HEK293 (cell line): ENCODE measurements at regions not wholly inside any gene's neighbourhood (a gene's known extent, or its start where the extent isn't known, plus 50 kb on each side); places are given as distances from the start of the nearest gene placed in this dataset.
"Not testable (repeated sequence)": the region's sequence is repeated elsewhere in the genome, so short reads cannot be mapped to it uniquely, and the experiment has no call there.

Experiments used
- CTCF ChIA-PET: fragments of 350-600 bp; formaldehyde crosslinking; extraction: SDS; loops from one replicate; lab custom pipeline; 2021; ENCODE audit warnings: antibody characterized with exemption; lab: Yijun Ruan, JAX
- POLR2A ChIA-PET: fragments of 300-600 bp; formaldehyde crosslinking; extraction: SDS; loops from one replicate; lab custom pipeline; 2020; ENCODE audit warnings: antibody characterized with exemption, inconsistent platforms; lab: Yijun Ruan, JAX
- H3K27ac ChIP-seq: fragments of 200-500 bp; sonication (Bioruptor generic); 2 replicates; pipeline ENCODE4 v1.5.1; 2014; ENCODE audit warnings: low read depth, low read length, control low read depth, inconsistent platforms; ENCODE audit errors: extremely low read depth
- H3K36me3 ChIP-seq, 2 experiments: fragments of 200-500 bp in 1 of 2; sonication (Bioruptor generic) in 1 of 2; 1 replicate in 1 of 2; 2 replicates in 1 of 2; pipeline ENCODE4 v1.5.1; 2014 to 2017; ENCODE audit warnings: inconsistent platforms in 2 of 2, low read length in 2 of 2; ENCODE audit not compliant: control insufficient read depth in 2 of 2, insufficient read depth in 1 of 2
- H3K4me1 ChIP-seq: fragments of 200-500 bp; sonication (Bioruptor generic); 2 replicates; pipeline ENCODE4 v1.5.1; 2014; ENCODE audit warnings: mild to moderate bottlenecking, low read length, inconsistent platforms; ENCODE audit not compliant: control insufficient read depth, insufficient read depth
- H3K4me3 ChIP-seq: 2 replicates; pipeline ENCODE4 v1.5.1; 2011; ENCODE audit warnings: low read depth, mild to moderate bottlenecking, control low read depth, low read length, moderate library complexity
- H3K9me3 ChIP-seq: fragments of 200-500 bp; sonication (Bioruptor generic); 2 replicates; pipeline ENCODE4 v1.5.1; 2014; ENCODE audit warnings: low read depth, low read length, inconsistent platforms; ENCODE audit not compliant: control insufficient read depth, insufficient read depth
- GFI1B ChIP-seq: fragments of 450-650 bp; formaldehyde crosslinking; IDR thresholded peaks from 2 replicates; pipeline ENCODE4 v1.5.1; 2016; ENCODE audit warnings: missing biosample characterization, missing genetic modification characterization
- KLF9 ChIP-seq: fragments of 450-650 bp; formaldehyde crosslinking; IDR thresholded peaks from 2 replicates; pipeline ENCODE4 v1.5.1; 2016; ENCODE audit warnings: missing biosample characterization, missing genetic modification characterization, low read depth
- OVOL3 ChIP-seq: fragments of 450-650 bp; formaldehyde crosslinking; IDR thresholded peaks from 2 replicates; pipeline ENCODE4 v1.5.1; 2016; ENCODE audit warnings: missing biosample characterization, missing genetic modification characterization
- RBAK ChIP-seq: fragments of 450-650 bp; formaldehyde crosslinking; IDR thresholded peaks from 2 replicates; pipeline ENCODE4 v1.5.1; 2016; ENCODE audit warnings: missing biosample characterization, missing genetic modification characterization
- SCRT2 ChIP-seq: fragments of 450-650 bp; formaldehyde crosslinking; IDR thresholded peaks from 2 replicates; pipeline ENCODE4 v1.5.1; 2016; ENCODE audit warnings: missing biosample characterization, missing genetic modification characterization
- SETDB1 ChIP-seq: IDR thresholded peaks from one replicate; pipeline ENCODE4 v1.6.1; 2017; ENCODE audit warnings: mild to moderate bottlenecking, low read length, moderate library complexity, mixed read lengths; ENCODE audit not compliant: insufficient read length
- TCF7L2 ChIP-seq: IDR thresholded peaks from 2 replicates; pipeline ENCODE4 v1.6.1; 2011; ENCODE audit warnings: low read depth, mild to moderate bottlenecking, inconsistent platforms, low read length, moderate library complexity, borderline replicate concordance
- TRIM28 ChIP-seq: IDR thresholded peaks from 2 replicates; pipeline ENCODE4 v1.6.1; 2011; ENCODE audit warnings: low read length, control low read depth, borderline replicate concordance
- ZBTB7A ChIP-seq: fragments of 450-650 bp; formaldehyde crosslinking; IDR thresholded peaks from 2 replicates; pipeline ENCODE4 v1.5.1; 2016; ENCODE audit warnings: low read depth, missing biosample characterization, missing genetic modification characterization
- ZFP41 ChIP-seq: fragments of 450-650 bp; formaldehyde crosslinking; IDR thresholded peaks from 2 replicates; pipeline ENCODE4 v1.5.1; 2016; ENCODE audit warnings: missing biosample characterization, missing genetic modification characterization, borderline replicate concordance
- ZNF132 ChIP-seq: fragments of 450-650 bp; formaldehyde crosslinking; IDR thresholded peaks from 2 replicates; pipeline ENCODE4 v1.5.1; 2017; ENCODE audit warnings: missing biosample characterization, missing genetic modification characterization, borderline replicate concordance
- ZNF138 ChIP-seq: fragments of 450-650 bp; formaldehyde crosslinking; IDR thresholded peaks from 2 replicates; pipeline ENCODE4 v1.5.1; 2016; ENCODE audit warnings: missing biosample characterization, missing genetic modification characterization, borderline replicate concordance
- ZNF214 ChIP-seq: fragments of 450-650 bp; formaldehyde crosslinking; IDR thresholded peaks from 2 replicates; pipeline ENCODE4 v1.5.1; 2017; ENCODE audit warnings: missing biosample characterization, mild to moderate bottlenecking, missing genetic modification characterization, borderline replicate concordance
- ZNF239 ChIP-seq: fragments of 450-650 bp; formaldehyde crosslinking; IDR thresholded peaks from 2 replicates; pipeline ENCODE4 v1.5.1; 2016; ENCODE audit warnings: missing biosample characterization, missing genetic modification characterization
- ZNF302 ChIP-seq: fragments of 450-650 bp; formaldehyde crosslinking; IDR thresholded peaks from 2 replicates; pipeline ENCODE4 v1.5.1; 2016; ENCODE audit warnings: missing biosample characterization, missing genetic modification characterization, low read depth
- ZNF544 ChIP-seq: fragments of 450-650 bp; formaldehyde crosslinking; IDR thresholded peaks from 2 replicates; pipeline ENCODE4 v1.5.0; 2017; ENCODE audit warnings: missing biosample characterization, missing genetic modification characterization
- ZNF571 ChIP-seq: fragments of 450-650 bp; formaldehyde crosslinking; IDR thresholded peaks from 2 replicates; pipeline ENCODE4 v1.5.0; 2017; ENCODE audit warnings: missing biosample characterization, missing genetic modification characterization
- ZNF791 ChIP-seq: fragments of 450-650 bp; formaldehyde crosslinking; IDR thresholded peaks from 2 replicates; pipeline ENCODE4 v1.5.1; 2016; ENCODE audit warnings: missing biosample characterization, missing genetic modification characterization
- ZSCAN16 ChIP-seq: fragments of 450-650 bp; formaldehyde crosslinking; IDR thresholded peaks from 2 replicates; pipeline ENCODE4 v1.5.1; 2016; ENCODE audit warnings: missing biosample characterization, missing genetic modification characterization
- TF ChIP-seq, protein P1 (sequence below): fragments of 450-650 bp; formaldehyde crosslinking; IDR thresholded peaks from 2 replicates; pipeline ENCODE4 v1.5.1; 2016; ENCODE audit warnings: missing biosample characterization, missing genetic modification characterization
- TF ChIP-seq, protein P2 (sequence below): fragments of 450-650 bp; formaldehyde crosslinking; IDR thresholded peaks from 2 replicates; pipeline ENCODE4 v1.5.1; 2016; ENCODE audit warnings: missing biosample characterization, missing genetic modification characterization
- TF ChIP-seq, protein P3 (sequence below): fragments of 450-650 bp; formaldehyde crosslinking; IDR thresholded peaks from 2 replicates; pipeline ENCODE4; 2016; ENCODE audit warnings: missing biosample characterization, missing genetic modification characterization

DNA sequence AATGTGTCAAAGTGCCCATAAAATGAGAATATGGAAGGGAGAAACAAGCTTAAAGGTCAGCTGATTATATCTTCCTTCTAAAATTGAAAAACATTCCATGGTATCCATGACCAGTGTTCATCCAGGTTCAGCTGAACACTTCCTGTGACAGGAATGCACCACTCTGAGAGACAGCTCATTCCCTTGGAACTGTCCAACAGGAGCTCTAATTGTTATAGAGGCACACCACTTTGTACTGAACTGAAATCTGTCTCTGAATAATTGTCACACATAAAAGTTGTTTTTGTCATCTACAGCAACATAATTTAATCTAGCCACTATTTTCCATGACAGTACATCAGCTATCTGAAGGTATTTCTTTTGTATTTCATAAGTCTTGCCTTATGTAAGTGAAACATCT is 195.9 kb upstream of the ZNF804A start (continued):
- TF ChIP-seq ZFP41 (tag by site-specific recombination) (no peak), ZSCAN16 (tag by site-specific recombination) (no peak), SCRT2 (tag by site-specific recombination) (no peak), ZNF239 (tag by site-specific recombination) (no peak), ZNF132 (no peak)

DNA sequence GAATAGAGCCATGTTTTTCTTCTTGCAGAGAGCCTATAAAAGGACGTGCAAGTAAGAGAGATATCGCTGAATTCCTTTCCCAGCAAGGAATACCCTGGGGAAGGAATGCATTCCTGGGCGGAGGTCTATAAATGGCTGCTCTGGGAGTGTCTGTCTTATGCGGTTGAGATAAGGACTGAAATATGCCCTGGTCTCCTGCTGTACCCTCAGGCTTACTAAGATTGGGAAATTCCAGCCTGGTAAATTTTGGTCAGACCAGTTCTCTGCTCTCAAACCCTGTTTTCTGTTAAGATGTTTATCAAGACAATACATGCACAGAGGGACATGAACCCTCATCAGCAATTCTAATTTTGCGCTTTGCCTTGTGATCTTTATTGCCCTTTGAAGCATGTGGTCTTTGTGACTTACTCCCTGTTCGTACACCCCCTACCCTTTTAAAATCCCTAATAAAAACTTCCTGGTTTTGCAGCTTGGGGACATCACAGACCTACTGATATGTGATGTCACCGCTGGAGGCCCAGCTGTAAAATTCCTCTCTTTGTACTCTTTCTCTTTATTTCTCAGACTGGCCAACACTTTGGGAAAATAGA is 191.2 kb upstream of the ZNF804A start:
- H3K4me3 ChIP-seq, POLR2A ChIA-PET, H3K27ac ChIP-seq, H3K4me1 ChIP-seq, H3K36me3 ChIP-seq, CTCF ChIA-PET, H3K9me3 ChIP-seq: not testable (repeated sequence)
- TF ChIP-seq TRIM28 = peak; percentile 98
- TF ChIP-seq SETDB1 = peak; percentile 92
- peak; percentile 30; the same call in 1 of the 2 replicates for TF ChIP-seq TCF7L2

DNA sequence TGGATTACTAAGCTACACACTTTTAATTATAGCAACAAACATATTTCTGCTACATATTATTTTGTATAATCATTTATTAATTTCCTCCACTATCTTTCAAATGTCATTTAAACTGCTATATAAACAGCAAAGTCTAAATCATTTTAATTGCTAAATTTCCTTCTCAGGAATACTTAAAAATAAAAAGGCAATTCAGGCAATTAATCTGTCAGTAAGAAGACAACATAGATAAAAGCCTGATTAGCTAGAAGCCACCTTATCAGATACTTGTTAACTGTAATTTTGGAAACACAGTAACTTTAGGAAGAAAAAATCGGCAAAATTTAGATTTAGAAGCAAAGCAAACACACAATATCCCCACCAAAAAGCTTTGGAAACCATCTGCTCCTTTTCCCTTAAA is 188.2 kb upstream of the ZNF804A start:
- Histone ChIP-seq H3K36me3 (no peaks in the 10 kb centered on the region), H3K4me1 (peaks cover 3% of the 10 kb centered on the region; the same call in 1 of the 2 replicates), H3K4me3 (no peak overlapping the region), H3K9me3 (no peaks in the 10 kb centered on the region), H3K27ac (no peak overlapping the region)
- TF ChIP-seq KLF9 (tag by site-specific recombination) (no peak), TCF7L2 (peak; percentile 64; the same call in 1 of the 2 replicates)
- TF ChIP-seq, all 188 proteins: peak for 1
- ChIA-PET POLR2A (no interaction called here), CTCF (no interaction called here)

DNA sequence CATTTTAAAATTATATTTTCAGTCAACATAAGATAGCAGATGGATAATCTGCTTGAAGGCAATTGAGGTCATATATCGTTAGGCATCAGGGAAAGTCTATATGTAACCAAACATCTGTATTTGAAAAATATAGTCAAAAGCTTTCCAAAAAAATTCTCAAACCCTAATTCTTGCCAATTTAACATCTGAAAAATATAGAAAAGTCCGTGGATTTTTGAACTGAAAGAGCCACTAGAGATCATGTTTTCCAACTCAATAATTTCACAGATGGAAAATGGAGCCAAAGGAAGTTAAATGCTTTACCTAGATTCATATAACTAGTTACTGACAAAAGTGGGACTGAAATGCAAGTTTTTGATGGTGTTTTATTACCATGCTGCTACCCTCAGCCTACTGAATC is 185.1 kb upstream of the ZNF804A start:
- Histone ChIP-seq H3K4me3 (no peak overlapping the region), H3K9me3 (no peaks in the 10 kb centered on the region), H3K4me1 (peaks cover 3% of the 10 kb centered on the region; the same call in 1 of the 2 replicates), H3K27ac (no peak overlapping the region), H3K36me3 (no peaks in the 10 kb centered on the region)
- CTCF ChIA-PET = interaction anchor here (0.6 kb wide), 1 partner anchor 515 kb away, joined by 3 read pairs; no protein-coding TSS in a partner anchor
- TF ChIP-seq GFI1B (no peak), ZBTB7A (tag by site-specific recombination) (no peak), ZNF138 (no peak), ZNF544 (tag by site-specific recombination) (no peak), ZNF791 (tag by site-specific recombination) (no peak), ZNF302 (tag by site-specific recombination) (no peak), ZNF214 (tag by site-specific recombination) (no peak), RBAK (tag by site-specific recombination) (no peak), ZNF571 (tag by site-specific recombination) (no peak), OVOL3 (tag by site-specific recombination) (no peak)
- TF ChIP-seq, protein P1, sequence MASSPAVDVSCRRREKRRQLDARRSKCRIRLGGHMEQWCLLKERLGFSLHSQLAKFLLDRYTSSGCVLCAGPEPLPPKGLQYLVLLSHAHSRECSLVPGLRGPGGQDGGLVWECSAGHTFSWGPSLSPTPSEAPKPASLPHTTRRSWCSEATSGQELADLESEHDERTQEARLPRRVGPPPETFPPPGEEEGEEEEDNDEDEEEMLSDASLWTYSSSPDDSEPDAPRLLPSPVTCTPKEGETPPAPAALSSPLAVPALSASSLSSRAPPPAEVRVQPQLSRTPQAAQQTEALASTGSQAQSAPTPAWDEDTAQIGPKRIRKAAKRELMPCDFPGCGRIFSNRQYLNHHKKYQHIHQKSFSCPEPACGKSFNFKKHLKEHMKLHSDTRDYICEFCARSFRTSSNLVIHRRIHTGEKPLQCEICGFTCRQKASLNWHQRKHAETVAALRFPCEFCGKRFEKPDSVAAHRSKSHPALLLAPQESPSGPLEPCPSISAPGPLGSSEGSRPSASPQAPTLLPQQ (tag by site-specific recombination) = no peak
- TF ChIP-seq, protein P2, sequence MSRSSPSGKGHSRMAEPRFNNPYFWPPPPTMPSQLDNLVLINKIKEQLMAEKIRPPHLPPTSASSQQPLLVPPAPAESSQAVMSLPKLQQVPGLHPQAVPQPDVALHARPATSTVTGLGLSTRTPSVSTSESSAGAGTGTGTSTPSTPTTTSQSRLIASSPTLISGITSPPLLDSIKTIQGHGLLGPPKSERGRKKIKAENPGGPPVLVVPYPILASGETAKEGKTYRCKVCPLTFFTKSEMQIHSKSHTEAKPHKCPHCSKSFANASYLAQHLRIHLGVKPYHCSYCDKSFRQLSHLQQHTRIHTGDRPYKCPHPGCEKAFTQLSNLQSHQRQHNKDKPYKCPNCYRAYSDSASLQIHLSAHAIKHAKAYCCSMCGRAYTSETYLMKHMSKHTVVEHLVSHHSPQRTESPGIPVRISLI (tag by site-specific recombination) = no peak
- TF ChIP-seq, protein P3, sequence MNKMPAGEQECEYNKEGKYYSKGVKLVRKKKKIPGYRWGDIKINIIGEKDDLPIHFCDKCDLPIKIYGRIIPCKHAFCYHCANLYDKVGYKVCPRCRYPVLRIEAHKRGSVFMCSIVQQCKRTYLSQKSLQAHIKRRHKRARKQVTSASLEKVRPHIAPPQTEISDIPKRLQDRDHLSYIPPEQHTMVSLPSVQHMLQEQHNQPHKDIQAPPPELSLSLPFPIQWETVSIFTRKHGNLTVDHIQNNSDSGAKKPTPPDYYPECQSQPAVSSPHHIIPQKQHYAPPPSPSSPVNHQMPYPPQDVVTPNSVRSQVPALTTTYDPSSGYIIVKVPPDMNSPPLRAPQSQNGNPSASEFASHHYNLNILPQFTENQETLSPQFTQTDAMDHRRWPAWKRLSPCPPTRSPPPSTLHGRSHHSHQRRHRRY = no peak
- POLR2A ChIA-PET = no interaction called here
